Esophagus (tissue), 2 donors: ENCODE measurements at regions not wholly inside any gene's neighbourhood (a gene's known extent, or its start where the extent isn't known, plus 50 kb on each side); places are given as distances from the start of the nearest gene placed in this dataset.
"Not testable (repeated sequence)": the region's sequence is repeated elsewhere in the genome, so short reads cannot be mapped to it uniquely, and the experiment has no call there.

Source experiments
- H3K27ac ChIP-seq, 2 donors: one replicate each; pipeline ENCODE4 v1.5.1; 2013; ENCODE audit warnings: low read depth in 2 of 2, mild to moderate bottlenecking in 2 of 2, inconsistent platforms in 1 of 2, low read length in 1 of 2, moderate library complexity in 1 of 2
- H3K27me3 ChIP-seq, 2 donors: one replicate each; pipeline ENCODE4 v1.6.1; 2013; ENCODE audit warnings: low read length in 2 of 2, control low read depth in 1 of 2, mild to moderate bottlenecking in 1 of 2; ENCODE audit not compliant: insufficient read depth in 2 of 2, control insufficient read depth in 1 of 2
- H3K36me3 ChIP-seq, 2 donors: one replicate each; pipeline ENCODE4 v1.6.1; 2013; ENCODE audit warnings: low read length in 1 of 2; ENCODE audit not compliant: control insufficient read depth in 2 of 2, insufficient read depth in 2 of 2
- H3K4me1 ChIP-seq, 2 donors: one replicate each; pipeline ENCODE4 v1.6.1; 2013; ENCODE audit warnings: low read length in 1 of 2; ENCODE audit not compliant: control insufficient read depth in 2 of 2, insufficient read depth in 2 of 2
- H3K4me3 ChIP-seq, 2 donors: one replicate each; pipeline ENCODE4 v1.5.1; 2013; ENCODE audit warnings: low read length in 2 of 2, mild to moderate bottlenecking in 2 of 2, low read depth in 1 of 2, moderate library complexity in 1 of 2
- H3K9me3 ChIP-seq, 2 donors: one replicate each; pipeline ENCODE4 v1.6.1; 2013; ENCODE audit warnings: mild to moderate bottlenecking in 2 of 2, low read depth in 1 of 2, low read length in 1 of 2, moderate library complexity in 1 of 2; ENCODE audit not compliant: control insufficient read depth in 2 of 2, insufficient read depth in 1 of 2
- WGBS, 2 donors: extraction: QIAGEN DNeasy Blood & Tissue Kit; methylation state at CpG; one replicate each; pipeline ENCODE4 v1.1.7; 2013; 5-methylcytosine and 5-hydroxymethylcytosine counted together
- donor health status: healthy with polysubstance abuse.
- donor health status: Bipolar disorder and iron deficiency.

DNA sequence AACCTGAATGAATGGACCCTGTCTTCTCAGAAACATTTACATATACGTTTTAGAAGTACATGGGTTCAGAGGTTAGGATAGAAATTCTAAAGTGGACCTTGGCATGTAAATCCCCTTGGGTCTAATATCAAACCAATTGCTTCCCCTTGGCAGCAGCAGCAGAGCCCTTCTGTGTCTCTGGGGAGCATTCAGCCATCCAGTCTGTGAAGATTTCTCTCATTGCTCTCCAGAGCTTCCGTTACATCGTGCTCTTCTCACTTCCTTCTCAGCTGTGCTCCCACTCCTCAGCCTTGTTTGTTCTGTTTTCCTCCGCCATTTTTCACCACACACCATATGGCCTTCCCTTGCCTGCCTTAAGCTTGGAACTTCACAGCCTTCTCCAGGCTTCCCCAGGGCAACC is 61.5 kb upstream of the ATP1B1 start:
- Histone ChIP-seq H3K27me3 (no peaks in the 10 kb centered on the region), H3K4me1 (peaks cover 2 to 3% of the 10 kb centered on the region in 2 donors), H3K4me3 (no peak overlapping the region), H3K36me3 (no peaks in the 10 kb centered on the region), H3K27ac (no peak overlapping the region), H3K9me3 (no peaks in the 10 kb centered on the region)
- 71 to 74% methylated on average over 4 of the region's 4 CpGs for WGBS, 2 donors

- Histone ChIP-seq H3K36me3 (no peaks in the 10 kb centered on the region), H3K27me3 (no peaks in the 10 kb centered on the region), H3K4me1 (peaks cover 2 to 3% of the 10 kb centered on the region in 2 donors), H3K27ac (no peak overlapping the region), H3K4me3 (no peak overlapping the region), H3K9me3 (no peaks in the 10 kb centered on the region)
- 80 to 94% methylated on average over 3 of the region's 3 CpGs for WGBS, 2 donors
Observed at GRCh38 chr1:169046671-169047070, 59.8 kb upstream of the ATP1B1 start.

DNA sequence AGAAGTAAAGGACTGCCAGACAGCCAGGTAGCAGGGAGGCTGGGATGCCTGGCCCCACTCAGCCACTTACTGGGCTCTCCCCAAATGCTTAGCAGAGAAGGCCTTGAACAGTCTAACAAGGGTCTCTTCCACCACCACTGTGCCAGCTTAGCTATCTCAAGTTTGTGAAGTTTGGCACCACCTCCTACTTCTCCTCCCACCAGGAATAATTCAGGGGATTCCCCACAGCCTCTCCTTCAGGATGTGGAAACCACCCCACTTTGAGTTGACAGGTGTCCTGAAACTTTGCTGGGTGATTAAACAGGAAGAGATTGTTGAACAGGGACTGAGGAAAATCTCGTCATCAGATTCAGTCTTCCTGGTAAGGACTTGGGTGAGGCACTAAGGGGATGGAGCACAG is 59.4 kb upstream of the ATP1B1 start:
- H3K4me3 ChIP-seq = no peak overlapping the region
- H3K4me1 ChIP-seq = peaks cover 2 to 3% of the 10 kb centered on the region in 2 donors
- H3K36me3 ChIP-seq = no peaks in the 10 kb centered on the region
- 38% methylated on average over 1 of the region's 1 CpG for WGBS, 2 donors
- H3K27me3 ChIP-seq = no peaks in the 10 kb centered on the region
- H3K9me3 ChIP-seq = no peaks in the 10 kb centered on the region
- H3K27ac ChIP-seq = no peak overlapping the region

- Histone ChIP-seq H3K4me3 (no peak overlapping the region), H3K27ac (no peak overlapping the region), H3K27me3 (no peaks in the 10 kb centered on the region), H3K4me1 (peaks cover 2 to 3% of the 10 kb centered on the region in 2 donors), H3K36me3 (no peaks in the 10 kb centered on the region), H3K9me3 (no peaks in the 10 kb centered on the region)
- 71% methylated on average over 3 of the region's 3 CpGs for WGBS, 2 donors
Observed at GRCh38 chr1:169048043-169048442, 58.4 kb upstream of the ATP1B1 start.

DNA sequence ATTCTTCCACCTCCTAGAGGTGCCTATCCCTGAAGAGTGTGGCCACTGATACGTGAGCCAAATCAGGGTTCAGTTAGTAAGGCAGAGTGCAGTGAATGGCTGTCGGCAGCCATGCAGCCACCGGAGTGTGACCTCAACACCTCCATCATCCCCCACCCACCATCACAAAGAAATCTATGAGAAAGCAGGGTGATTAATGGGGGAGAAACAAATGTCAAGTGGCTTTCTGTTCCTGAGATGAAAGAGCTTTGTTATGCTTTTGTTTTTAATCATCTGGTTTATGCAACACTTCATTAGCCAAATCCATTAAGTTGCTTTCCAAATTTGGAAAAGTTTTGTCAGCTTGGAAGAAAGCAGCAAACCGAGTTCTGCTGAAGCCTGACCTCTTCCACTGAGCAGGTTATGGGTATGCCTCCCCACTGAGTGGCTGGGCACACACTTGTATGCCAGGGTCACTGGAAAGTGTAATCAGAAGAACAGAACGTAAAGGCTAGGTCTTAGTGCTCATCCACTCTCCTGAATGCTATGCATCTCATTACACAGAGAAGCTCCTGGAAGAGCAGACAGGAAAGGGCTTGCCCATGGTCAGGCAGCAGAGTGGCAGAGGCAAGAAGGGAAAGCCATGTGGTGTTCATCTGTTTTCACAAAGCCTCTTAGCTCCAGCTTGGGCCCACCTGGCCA is 57.1 kb upstream of the ATP1B1 start:
- Histone ChIP-seq H3K4me3 (no peak overlapping the region), H3K27me3 (no peaks in the 10 kb centered on the region), H3K4me1 (peaks cover 2 to 3% of the 10 kb centered on the region in 2 donors), H3K9me3 (no peaks in the 10 kb centered on the region), H3K36me3 (no peaks in the 10 kb centered on the region), H3K27ac (no peak overlapping the region)
- WGBS, 2 donors = 54 to 67% methylated on average over 5 of the region's 5 CpGs

- H3K27me3 ChIP-seq = no peaks in the 10 kb centered on the region
- no peaks in the 10 kb centered on the region for H3K36me3 ChIP-seq
- no peak overlapping the region for H3K27ac ChIP-seq
- H3K9me3 ChIP-seq = no peaks in the 10 kb centered on the region
- H3K4me1 ChIP-seq = peaks cover 2 to 3% of the 10 kb centered on the region in 2 donors
- 89 to 90% methylated on average over 2 of the region's 2 CpGs for WGBS, 2 donors
- no peak overlapping the region for H3K4me3 ChIP-seq
Observed at GRCh38 chr1:169051171-169051570, 55.3 kb upstream of the ATP1B1 start.

- H3K27ac ChIP-seq, H3K9me3 ChIP-seq, H3K4me3 ChIP-seq, H3K4me1 ChIP-seq, H3K36me3 ChIP-seq, H3K27me3 ChIP-seq: not testable (repeated sequence)
- WGBS, 2 donors = 80 to 92% methylated on average over 5 of the region's 5 CpGs
Observed at GRCh38 chr1:169052171-169052570, 54.3 kb upstream of the ATP1B1 start.

DNA sequence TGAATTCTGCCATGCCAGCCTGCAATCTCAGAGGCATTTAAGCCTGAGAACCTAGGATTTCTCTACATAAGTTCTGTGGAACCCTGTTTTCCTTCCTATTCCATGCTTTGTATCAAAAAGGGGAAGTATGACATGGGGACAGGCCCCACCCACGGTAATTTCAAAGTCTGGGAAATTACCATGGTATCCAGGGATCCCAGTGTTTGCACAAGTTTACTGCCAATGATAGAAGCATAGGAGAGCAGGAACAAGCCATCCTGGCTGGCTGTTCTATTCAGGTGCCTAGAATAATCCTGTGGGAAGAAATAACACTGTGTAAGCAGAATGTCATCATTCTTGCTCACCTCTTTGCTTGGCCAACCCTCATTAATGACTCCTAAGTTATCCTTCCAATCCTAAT is 53.8 kb upstream of the ATP1B1 start:
- H3K27me3 ChIP-seq = no peaks in the 10 kb centered on the region
- H3K27ac ChIP-seq = no peak overlapping the region
- H3K4me1 ChIP-seq = peaks cover 0 to 3% of the 10 kb centered on the region in 2 donors
- 41 to 61% methylated on average over 1 of the region's 1 CpG for WGBS, 2 donors
- no peak overlapping the region for H3K4me3 ChIP-seq
- no peaks in the 10 kb centered on the region for H3K9me3 ChIP-seq
- no peaks in the 10 kb centered on the region for H3K36me3 ChIP-seq

- peaks cover 0 to 3% of the 10 kb centered on the region in 2 donors for H3K4me1 ChIP-seq
- 67 to 70% methylated on average over 4 of the region's 4 CpGs for WGBS, 2 donors
- H3K4me3 ChIP-seq = no peak overlapping the region
- no peaks in the 10 kb centered on the region for H3K9me3 ChIP-seq
- no peak overlapping the region for H3K27ac ChIP-seq
- no peaks in the 10 kb centered on the region for H3K36me3 ChIP-seq
- H3K27me3 ChIP-seq = no peaks in the 10 kb centered on the region
Observed at GRCh38 chr1:169053196-169053595, 53.3 kb upstream of the ATP1B1 start.
